Caco-2 (cell line): ENCODE measurements at regions not wholly inside any gene's neighbourhood (a gene's known extent, or its start where the extent isn't known, plus 50 kb on each side); places are given as distances from the start of the nearest gene placed in this dataset.

Experiments used
- BruUV-seq: library from RNA; stranded (reverse); fragments of 400-500 nt; replicated peaks from 2 replicates; lab custom pipeline; 2021; lab: Mats Ljungman, UMichigan
- CTCF ChIA-PET: fragments of 300-600 bp; sonication (Branson Sonifier 250); formaldehyde crosslinking; loops from one replicate; lab custom pipeline; 2022; ENCODE audit warnings: antibody characterized with exemption; lab: Charles Lee
- POLR2A ChIA-PET: fragments of 300-600 bp; sonication (Branson Sonifier 250); formaldehyde crosslinking; loops from one replicate; lab custom pipeline; 2022; ENCODE audit warnings: antibody characterized with exemption; lab: Charles Lee
- DNase-seq, 2 experiments: peaks; one replicate each; pipeline versions ENCODE4 v3.0.0 to v3.0.0-alpha.2; 2020 to 2022
- H3K27me3 ChIP-seq: replicated peaks from 2 replicates; pipeline ENCODE4 v1.6.0; 2011; ENCODE audit warnings: low read length; ENCODE audit not compliant: control insufficient read depth, insufficient read depth
- H3K36me3 ChIP-seq: 2 replicates; pipeline ENCODE4 v1.5.1; 2011; ENCODE audit warnings: low read length; ENCODE audit not compliant: control insufficient read depth, insufficient read depth
- H3K4me1 ChIP-seq: fragments of 250-450 bp; sonication (Bioruptor Pico); 2 replicates; pipeline ENCODE4 v1.5.1; 2020; ENCODE audit warnings: mild to moderate bottlenecking
- H3K4me3 ChIP-seq: 2 replicates; pipeline ENCODE4 v1.5.1; 2011; ENCODE audit warnings: low read depth, mild to moderate bottlenecking, control low read depth, low read length
- H3K9me3 ChIP-seq: fragments of 250-450 bp; sonication (Bioruptor Pico); 2 replicates; pipeline ENCODE4 v1.5.1; 2020; ENCODE audit warnings: mild to moderate bottlenecking, moderate library complexity
- H3K27ac Mint-ChIP-seq: one replicate; pipeline ENCODE4 v1.8.0; 2022; ENCODE audit warnings: mixed read lengths; ENCODE audit not compliant: unreplicated experiment
- H3K27me3 Mint-ChIP-seq: one replicate; pipeline ENCODE4 v1.8.0; 2022; ENCODE audit warnings: mixed read lengths; ENCODE audit not compliant: insufficient read depth, unreplicated experiment
- H3K36me3 Mint-ChIP-seq: one replicate; pipeline ENCODE4 v1.8.0; 2022; ENCODE audit warnings: mild to moderate bottlenecking, mixed read lengths; ENCODE audit not compliant: insufficient read depth, unreplicated experiment
- H3K4me1 Mint-ChIP-seq: one replicate; pipeline ENCODE4 v1.8.0; 2022; ENCODE audit warnings: low read depth, mixed read lengths; ENCODE audit not compliant: unreplicated experiment
- H3K4me3 Mint-ChIP-seq: one replicate; pipeline ENCODE4 v1.8.0; 2022; ENCODE audit warnings: mild to moderate bottlenecking, moderate library complexity, mixed read lengths; ENCODE audit not compliant: unreplicated experiment
- H3K9me3 Mint-ChIP-seq: one replicate; pipeline ENCODE4 v1.8.0; 2022; ENCODE audit warnings: mixed read lengths; ENCODE audit not compliant: unreplicated experiment
- intact Hi-C: fragments of 100-400 bp; cut with micrococcal nuclease; formaldehyde crosslinking; loops from one replicate; pipeline ENCODE4 v1.10.0; 2022; ENCODE audit not compliant: unreplicated experiment
- TF ChIP-seq, protein P1 (sequence below), 2 experiments: fragments of 200-600 bp in 1 of 2; IDR thresholded peaks; 1 replicate in 1 of 2; 2 replicates in 1 of 2; pipeline versions ENCODE4 v1.5.1 to v1.8.0; 2011 to 2022; ENCODE audit warnings: antibody characterized with exemption in 1 of 2, control low read depth in 1 of 2, inconsistent platforms in 1 of 2, low read depth in 1 of 2, low read length in 1 of 2, mild to moderate bottlenecking in 1 of 2, moderate library complexity in 1 of 2; ENCODE audit not compliant: insufficient read depth in 1 of 2, severe bottlenecking in 1 of 2, unreplicated experiment in 1 of 2

DNA sequence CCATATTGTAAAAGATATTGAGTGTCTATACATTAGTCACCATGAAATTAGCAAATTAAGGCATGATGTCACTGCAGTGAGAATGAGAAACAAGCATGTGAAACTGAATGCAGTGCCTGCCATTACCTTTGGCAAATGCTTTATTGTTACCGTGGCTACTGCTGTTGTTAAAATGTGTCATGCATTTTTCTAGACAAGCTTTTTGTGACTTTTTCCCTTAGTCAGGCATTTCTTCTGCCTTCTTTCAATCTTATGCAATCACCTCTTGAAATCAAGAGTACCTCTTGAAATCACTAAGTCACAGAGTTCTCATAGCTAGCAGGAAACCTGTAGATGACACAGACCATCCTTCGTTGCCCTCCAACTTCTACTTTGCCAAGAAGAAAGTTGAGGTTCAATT is 461.7 kb upstream of the TENM4 start:
- no peak overlapping the region for H3K4me3 Mint-ChIP-seq
- ChIA-PET CTCF (no interaction called here), POLR2A (no interaction called here)
- no TSS peak for BruUV-seq
- H3K4me1 Mint-ChIP-seq = no peaks in the 10 kb centered on the region
- intact Hi-C loops = no loop called here
- Histone ChIP-seq H3K9me3 (no peaks in the 10 kb centered on the region), H3K4me1 (no peaks in the 10 kb centered on the region), H3K27me3 (no peaks in the 10 kb centered on the region), H3K4me3 (no peak overlapping the region), H3K36me3 (no peaks in the 10 kb centered on the region)
- no peaks in the 10 kb centered on the region for H3K36me3 Mint-ChIP-seq
- H3K27ac Mint-ChIP-seq = no peak overlapping the region
- TF ChIP-seq, protein P1, sequence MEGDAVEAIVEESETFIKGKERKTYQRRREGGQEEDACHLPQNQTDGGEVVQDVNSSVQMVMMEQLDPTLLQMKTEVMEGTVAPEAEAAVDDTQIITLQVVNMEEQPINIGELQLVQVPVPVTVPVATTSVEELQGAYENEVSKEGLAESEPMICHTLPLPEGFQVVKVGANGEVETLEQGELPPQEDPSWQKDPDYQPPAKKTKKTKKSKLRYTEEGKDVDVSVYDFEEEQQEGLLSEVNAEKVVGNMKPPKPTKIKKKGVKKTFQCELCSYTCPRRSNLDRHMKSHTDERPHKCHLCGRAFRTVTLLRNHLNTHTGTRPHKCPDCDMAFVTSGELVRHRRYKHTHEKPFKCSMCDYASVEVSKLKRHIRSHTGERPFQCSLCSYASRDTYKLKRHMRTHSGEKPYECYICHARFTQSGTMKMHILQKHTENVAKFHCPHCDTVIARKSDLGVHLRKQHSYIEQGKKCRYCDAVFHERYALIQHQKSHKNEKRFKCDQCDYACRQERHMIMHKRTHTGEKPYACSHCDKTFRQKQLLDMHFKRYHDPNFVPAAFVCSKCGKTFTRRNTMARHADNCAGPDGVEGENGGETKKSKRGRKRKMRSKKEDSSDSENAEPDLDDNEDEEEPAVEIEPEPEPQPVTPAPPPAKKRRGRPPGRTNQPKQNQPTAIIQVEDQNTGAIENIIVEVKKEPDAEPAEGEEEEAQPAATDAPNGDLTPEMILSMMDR (IDR thresholded peaks at IDR 0.05; ENCODE audit: insufficient read depth in 1 of 2, low read depth in 1 of 2, low read length in 1 of 2, severe bottlenecking in 1 of 2, unreplicated experiment in 1 of 2) = no peak
- H3K9me3 Mint-ChIP-seq = no peaks in the 10 kb centered on the region
- H3K27me3 Mint-ChIP-seq = peaks cover 4% of the 10 kb centered on the region
- no peak for DNase-seq

DNA sequence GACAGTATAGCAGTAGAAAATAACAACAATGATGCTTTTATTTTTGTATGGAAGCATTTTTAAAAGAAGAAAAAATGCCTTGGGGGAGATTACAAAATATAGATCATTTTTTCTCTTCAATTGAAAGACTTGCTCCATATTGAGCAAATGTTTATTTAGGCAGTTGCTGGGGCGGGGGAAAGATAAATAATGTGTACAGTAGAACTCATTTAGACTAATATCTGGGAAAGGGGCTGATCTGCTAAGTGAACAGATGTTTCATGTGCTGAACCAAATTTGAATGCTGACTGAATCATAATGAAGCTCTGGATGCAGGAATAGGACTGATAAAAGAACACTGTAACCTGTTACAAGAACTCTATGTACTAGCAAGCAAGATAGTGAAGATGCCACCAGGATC is 457.1 kb upstream of the TENM4 start:
- H3K27me3 ChIP-seq = no peaks in the 10 kb centered on the region
- intact Hi-C loops = no loop called here
- H3K27me3 Mint-ChIP-seq = peaks cover 9% of the 10 kb centered on the region
- TF ChIP-seq, protein P1 (IDR thresholded peaks at IDR 0.05; ENCODE audit: insufficient read depth in 1 of 2, low read depth in 1 of 2, low read length in 1 of 2, severe bottlenecking in 1 of 2, unreplicated experiment in 1 of 2) = no peak
- CTCF ChIA-PET = no interaction called here
- no peaks in the 10 kb centered on the region for H3K36me3 ChIP-seq
- H3K4me1 ChIP-seq = no peaks in the 10 kb centered on the region
- H3K4me3 Mint-ChIP-seq = no peak overlapping the region
- H3K4me1 Mint-ChIP-seq = no peaks in the 10 kb centered on the region
- no TSS peak for BruUV-seq
- no peaks in the 10 kb centered on the region for H3K9me3 Mint-ChIP-seq
- POLR2A ChIA-PET = no interaction called here
- H3K4me3 ChIP-seq = no peak overlapping the region
- H3K9me3 ChIP-seq = no peaks in the 10 kb centered on the region
- H3K27ac Mint-ChIP-seq = no peak overlapping the region
- no peaks in the 10 kb centered on the region for H3K36me3 Mint-ChIP-seq
- DNase-seq = no peak

DNA sequence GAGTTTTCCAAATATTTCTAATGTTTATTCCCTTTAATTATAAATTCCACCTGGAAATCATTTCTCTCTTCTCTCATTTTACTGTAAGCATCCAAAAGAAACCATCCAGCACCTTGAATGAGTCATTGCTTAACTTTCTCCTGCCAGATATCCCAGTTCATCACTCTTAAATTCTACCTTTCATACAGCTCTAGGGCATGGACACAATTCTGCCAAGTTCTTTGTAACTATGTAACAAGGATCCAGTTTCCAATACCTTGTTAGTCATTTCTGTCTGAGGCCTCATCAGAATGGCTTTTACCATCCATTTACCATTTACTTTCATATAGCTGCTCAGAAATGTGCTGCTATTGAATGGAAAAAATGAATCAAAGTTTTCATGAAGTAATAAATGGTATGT is 455.4 kb upstream of the TENM4 start:
- TF ChIP-seq, protein P1 (IDR thresholded peaks at IDR 0.05; ENCODE audit: insufficient read depth in 1 of 2, low read depth in 1 of 2, low read length in 1 of 2, severe bottlenecking in 1 of 2, unreplicated experiment in 1 of 2) = no peak
- no peak overlapping the region for H3K4me3 ChIP-seq
- intact Hi-C loops = no loop called here
- no peaks in the 10 kb centered on the region for H3K9me3 ChIP-seq
- Mint-ChIP-seq H3K4me1 (no peaks in the 10 kb centered on the region), H3K27me3 (peaks cover 12% of the 10 kb centered on the region), H3K36me3 (no peaks in the 10 kb centered on the region), H3K27ac (no peak overlapping the region), H3K4me3 (no peak overlapping the region), H3K9me3 (no peaks in the 10 kb centered on the region)
- no TSS peak for BruUV-seq
- no peaks in the 10 kb centered on the region for H3K4me1 ChIP-seq
- ChIA-PET CTCF (no interaction called here), POLR2A (no interaction called here)
- H3K36me3 ChIP-seq = no peaks in the 10 kb centered on the region
- DNase-seq = no peak
- H3K27me3 ChIP-seq = no peaks in the 10 kb centered on the region
